ENCODE measurements at regions not wholly inside any gene's neighbourhood (a gene's known extent, or its start where the extent isn't known, plus 50 kb on each side); places are given as distances from the start of the nearest gene placed in this dataset.

- Histone ChIP-seq H3K27me3 (no peaks in the 10 kb centered on the region), H3K9me3 (no peaks in the 10 kb centered on the region), H3K4me1 (no peaks in the 10 kb centered on the region), H3K27ac (no peak overlapping the region), H3K4me3 (no peak overlapping the region), H3K36me3 (no peaks in the 10 kb centered on the region)
- DNase-seq (ENCODE audit: low spot score in 2 of 2) = no peak
- TF ChIP-seq POLR2A (IDR thresholded peaks at IDR 0.05) = no peak
- no peak for TF ChIP-seq POLR2AphosphoS5 (IDR thresholded peaks at IDR 0.05)
- no peak for TF ChIP-seq CTCF (IDR thresholded peaks at IDR 0.05)
- TF ChIP-seq EP300 (IDR thresholded peaks at IDR 0.05) = no peak
These were observed 552.0 kb upstream of the CLINT1 start for GRCh38 chr5:158410976-158411375.

- no peak for TF ChIP-seq POLR2A (IDR thresholded peaks at IDR 0.05)
- no peak for TF ChIP-seq CTCF (IDR thresholded peaks at IDR 0.05)
- TF ChIP-seq EP300 (IDR thresholded peaks at IDR 0.05) = no peak
- no peak for TF ChIP-seq POLR2AphosphoS5 (IDR thresholded peaks at IDR 0.05)
- no peak overlapping the region for H3K4me3 ChIP-seq
- DNase-seq (ENCODE audit: low spot score in 2 of 2) = no peak
- no peaks in the 10 kb centered on the region for H3K9me3 ChIP-seq
- no peak overlapping the region for H3K27ac ChIP-seq
- H3K4me1 ChIP-seq = no peaks in the 10 kb centered on the region
- H3K27me3 ChIP-seq = no peaks in the 10 kb centered on the region
- no peaks in the 10 kb centered on the region for H3K36me3 ChIP-seq
These were observed 550.6 kb upstream of the CLINT1 start for GRCh38 chr5:158409507-158409906.

- DNase-seq (ENCODE audit: low spot score in 2 of 2) = no peak
- no peak for TF ChIP-seq CTCF (IDR thresholded peaks at IDR 0.05)
- TF ChIP-seq EP300 (IDR thresholded peaks at IDR 0.05) = no peak
- TF ChIP-seq POLR2A (IDR thresholded peaks at IDR 0.05) = no peak
- TF ChIP-seq POLR2AphosphoS5 (IDR thresholded peaks at IDR 0.05) = no peak
- no peaks in the 10 kb centered on the region for H3K36me3 ChIP-seq
- no peaks in the 10 kb centered on the region for H3K4me1 ChIP-seq
- H3K27ac ChIP-seq = no peak overlapping the region
- H3K27me3 ChIP-seq = no peaks in the 10 kb centered on the region
- H3K9me3 ChIP-seq = peaks cover 4% of the 10 kb centered on the region
- no peak overlapping the region for H3K4me3 ChIP-seq
These were observed 548.9 kb upstream of the CLINT1 start for GRCh38 chr5:158407824-158408195.

GRCh38 chr5:158406884-158407823, 548.2 kb upstream of the CLINT1 start:
- no peak for TF ChIP-seq POLR2AphosphoS5 (IDR thresholded peaks at IDR 0.05)
- no peak for TF ChIP-seq EP300 (IDR thresholded peaks at IDR 0.05)
- no peak for TF ChIP-seq POLR2A (IDR thresholded peaks at IDR 0.05)
- no peak for TF ChIP-seq CTCF (IDR thresholded peaks at IDR 0.05)
- Histone ChIP-seq H3K27ac (no peak overlapping the region), H3K27me3 (no peaks in the 10 kb centered on the region), H3K36me3 (no peaks in the 10 kb centered on the region), H3K9me3 (peaks cover 4% of the 10 kb centered on the region), H3K4me3 (no peak overlapping the region), H3K4me1 (no peaks in the 10 kb centered on the region)
- no peak for DNase-seq (ENCODE audit: low spot score in 2 of 2)
- WGBS = 67% methylated on average over 4 of the region's 4 CpGs

GRCh38 chr5:158398360-158399201, 539.6 kb upstream of the CLINT1 start:
- Histone ChIP-seq H3K36me3 (no peaks in the 10 kb centered on the region), H3K4me1 (no peaks in the 10 kb centered on the region), H3K4me3 (no peak overlapping the region), H3K9me3 (peaks cover 4% of the 10 kb centered on the region), H3K27me3 (no peaks in the 10 kb centered on the region), H3K27ac (no peak overlapping the region)
- TF ChIP-seq EP300 (IDR thresholded peaks at IDR 0.05) (no peak), CTCF (IDR thresholded peaks at IDR 0.05) (no peak), POLR2AphosphoS5 (IDR thresholded peaks at IDR 0.05) (no peak), POLR2A (IDR thresholded peaks at IDR 0.05) (no peak)
- WGBS = 58% methylated on average over 6 of the region's 6 CpGs
- DNase-seq (ENCODE audit: low spot score in 2 of 2) = no peak
